ENCODE measurements at regions not wholly inside any gene's neighbourhood (a gene's known extent, or its start where the extent isn't known, plus 50 kb on each side); places are given as distances from the start of the nearest gene placed in this dataset.

GRCh38 chrX:455199-455598, 68.5 kb upstream of the PPP2R3B start:
- no peak overlapping the region for H3K4me3 ChIP-seq (ENCODE audit: low read depth, low read length)
- no peak for DNase-seq (ENCODE audit: low read depth)
- no peak for TF ChIP-seq CTCF (IDR thresholded peaks at IDR 0.05; ENCODE audit: low read depth, low read length)
- no peak for TF ChIP-seq MYC (IDR thresholded peaks at IDR 0.05; ENCODE audit: low read depth, low read length)
- no peak for TF ChIP-seq MAX (IDR thresholded peaks at IDR 0.05; ENCODE audit: low read depth, low read length)
- TF ChIP-seq POLR2A (IDR thresholded peaks at IDR 0.05; ENCODE audit: extremely low read depth, insufficient read length) = no peak

GRCh38 chrX:455673-456072, 69.0 kb upstream of the PPP2R3B start:
- no peak overlapping the region for H3K4me3 ChIP-seq (ENCODE audit: low read depth, low read length)
- TF ChIP-seq POLR2A (IDR thresholded peaks at IDR 0.05; ENCODE audit: extremely low read depth, insufficient read length) = no peak
- TF ChIP-seq CTCF (IDR thresholded peaks at IDR 0.05; ENCODE audit: low read depth, low read length) = no peak
- TF ChIP-seq MYC (IDR thresholded peaks at IDR 0.05; ENCODE audit: low read depth, low read length) = no peak
- no peak for TF ChIP-seq MAX (IDR thresholded peaks at IDR 0.05; ENCODE audit: low read depth, low read length)
- DNase-seq (ENCODE audit: low read depth) = no peak

GRCh38 chrX:456146-456545, 69.4 kb upstream of the PPP2R3B start:
- H3K4me3 ChIP-seq (ENCODE audit: low read depth, low read length) = no peak overlapping the region
- TF ChIP-seq CTCF (IDR thresholded peaks at IDR 0.05; ENCODE audit: low read depth, low read length) (no peak), MYC (IDR thresholded peaks at IDR 0.05; ENCODE audit: low read depth, low read length) (no peak), POLR2A (IDR thresholded peaks at IDR 0.05; ENCODE audit: extremely low read depth, insufficient read length) (no peak), MAX (IDR thresholded peaks at IDR 0.05; ENCODE audit: low read depth, low read length) (no peak)
- no peak for DNase-seq (ENCODE audit: low read depth)

GRCh38 chrX:456551-457291, 70.0 kb upstream of the PPP2R3B start:
- TF ChIP-seq MAX (IDR thresholded peaks at IDR 0.05; ENCODE audit: low read depth, low read length) = no peak
- TF ChIP-seq CTCF (IDR thresholded peaks at IDR 0.05; ENCODE audit: low read depth, low read length) = no peak
- no peak for TF ChIP-seq POLR2A (IDR thresholded peaks at IDR 0.05; ENCODE audit: extremely low read depth, insufficient read length)
- TF ChIP-seq MYC (IDR thresholded peaks at IDR 0.05; ENCODE audit: low read depth, low read length) = no peak
- no peak overlapping the region for H3K4me3 ChIP-seq (ENCODE audit: low read depth, low read length)
- no peak for DNase-seq (ENCODE audit: low read depth)

- TF ChIP-seq POLR2A (IDR thresholded peaks at IDR 0.05; ENCODE audit: extremely low read depth, insufficient read length) (no peak), MYC (IDR thresholded peaks at IDR 0.05; ENCODE audit: low read depth, low read length) (no peak), CTCF (IDR thresholded peaks at IDR 0.05; ENCODE audit: low read depth, low read length) (no peak), MAX (IDR thresholded peaks at IDR 0.05; ENCODE audit: low read depth, low read length) (no peak)
- no peak for DNase-seq (ENCODE audit: low read depth)
- no peak overlapping the region for H3K4me3 ChIP-seq (ENCODE audit: low read depth, low read length)
Measured at GRCh38 chrX:457292-457679, 70.6 kb upstream of the PPP2R3B start.
